ENCODE measurements at regions not wholly inside any gene's neighbourhood (a gene's known extent, or its start where the extent isn't known, plus 50 kb on each side); places are given as distances from the start of the nearest gene placed in this dataset.
A peak's percentile ranks its signal among the peaks of the same experiment; 100 is the strongest.

DNA sequence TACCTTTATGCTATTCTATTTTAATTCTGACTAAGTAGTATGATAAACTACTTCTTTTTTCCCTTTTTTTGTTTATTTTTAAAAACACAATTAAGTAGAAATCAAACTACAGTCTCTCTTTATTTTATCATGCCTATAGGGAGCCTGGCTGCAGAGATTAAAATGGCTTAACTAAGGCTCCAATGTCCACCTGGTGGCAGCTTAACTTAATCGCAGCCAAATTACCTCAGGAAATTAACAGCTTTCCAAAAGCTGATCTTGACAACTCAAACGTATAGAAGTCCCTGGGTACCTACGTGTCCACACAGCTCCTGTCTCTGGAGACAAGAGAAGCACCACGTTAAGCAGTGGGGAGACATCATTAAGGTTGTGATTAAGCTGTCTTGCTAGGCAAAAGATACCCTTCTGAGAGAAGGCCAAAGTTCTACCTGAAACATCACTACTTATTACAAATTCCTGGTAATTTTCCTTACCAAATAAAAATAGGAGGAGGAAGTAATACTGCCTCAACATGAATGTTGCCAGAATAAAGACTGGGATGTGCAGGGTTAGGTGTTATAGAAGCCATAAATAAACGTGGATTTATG lies 63.2 kb upstream of the SNX19 start:
- ATAC-seq (peak; percentile 61; the same call in 1 of the 2 replicates), DNase-seq (ENCODE audit: low read depth, low spot score) (no peak)
- RAD21 ChIA-PET (ENCODE audit: low non-redundant PET in 1 of 2, low total read pairs in 2 of 2, uncharacterized antibody in 2 of 2, unreplicated experiment in 2 of 2), result no interaction called here
- BruUV-seq (replicated peaks), result no TSS peak
- TF ChIP-seq, protein P1, sequence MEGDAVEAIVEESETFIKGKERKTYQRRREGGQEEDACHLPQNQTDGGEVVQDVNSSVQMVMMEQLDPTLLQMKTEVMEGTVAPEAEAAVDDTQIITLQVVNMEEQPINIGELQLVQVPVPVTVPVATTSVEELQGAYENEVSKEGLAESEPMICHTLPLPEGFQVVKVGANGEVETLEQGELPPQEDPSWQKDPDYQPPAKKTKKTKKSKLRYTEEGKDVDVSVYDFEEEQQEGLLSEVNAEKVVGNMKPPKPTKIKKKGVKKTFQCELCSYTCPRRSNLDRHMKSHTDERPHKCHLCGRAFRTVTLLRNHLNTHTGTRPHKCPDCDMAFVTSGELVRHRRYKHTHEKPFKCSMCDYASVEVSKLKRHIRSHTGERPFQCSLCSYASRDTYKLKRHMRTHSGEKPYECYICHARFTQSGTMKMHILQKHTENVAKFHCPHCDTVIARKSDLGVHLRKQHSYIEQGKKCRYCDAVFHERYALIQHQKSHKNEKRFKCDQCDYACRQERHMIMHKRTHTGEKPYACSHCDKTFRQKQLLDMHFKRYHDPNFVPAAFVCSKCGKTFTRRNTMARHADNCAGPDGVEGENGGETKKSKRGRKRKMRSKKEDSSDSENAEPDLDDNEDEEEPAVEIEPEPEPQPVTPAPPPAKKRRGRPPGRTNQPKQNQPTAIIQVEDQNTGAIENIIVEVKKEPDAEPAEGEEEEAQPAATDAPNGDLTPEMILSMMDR (IDR thresholded peaks at IDR 0.05 in 2 of 3, conservative IDR thresholded peaks at IDR 0.05 in 1 of 3; ENCODE audit: borderline replicate concordance in 1 of 3, insufficient read depth in 1 of 3, low read depth in 2 of 3, low read length in 2 of 3), result peak in 2 of 3 experiments; percentile 50 to 53; a peak in 4 of 6 replicates
- TF ChIP-seq, protein P2, sequence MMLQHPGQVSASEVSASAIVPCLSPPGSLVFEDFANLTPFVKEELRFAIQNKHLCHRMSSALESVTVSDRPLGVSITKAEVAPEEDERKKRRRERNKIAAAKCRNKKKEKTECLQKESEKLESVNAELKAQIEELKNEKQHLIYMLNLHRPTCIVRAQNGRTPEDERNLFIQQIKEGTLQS (IDR thresholded peaks at IDR 0.05), result no peak
- TF ChIP-seq RAD21 (IDR thresholded peaks at IDR 0.05; ENCODE audit: low read depth) (peak; percentile 19; the same call in 1 of the 2 replicates), YY1 (IDR thresholded peaks at IDR 0.05; ENCODE audit: extremely low read depth, insufficient replicate concordance, low read depth, low read length) (no peak), EZH2phosphoT487 (IDR thresholded peaks at IDR 0.05; ENCODE audit: borderline replicate concordance) (no peak), ELF1 (IDR thresholded peaks at IDR 0.05; ENCODE audit: borderline replicate concordance, low read depth) (no peak)
- H3K4me2 ChIP-seq (ENCODE audit: low read length), result no peak overlapping the region
- no peaks in the 10 kb centered on the region for H3K9me3 ChIP-seq (ENCODE audit: control insufficient read depth in 1 of 2, insufficient read depth in 1 of 2, low read depth in 1 of 2, low read length in 2 of 2)
- H3K36me3 ChIP-seq (ENCODE audit: control insufficient read depth in 1 of 2, insufficient read depth in 2 of 2, low read length in 2 of 2), result no peaks in the 10 kb centered on the region
- no peaks in the 10 kb centered on the region for H4K20me1 ChIP-seq (ENCODE audit: insufficient read depth)
- H3K79me2 ChIP-seq (ENCODE audit: insufficient read depth, low read length), result no peaks in the 10 kb centered on the region
- no peaks in the 10 kb centered on the region for H3K4me1 ChIP-seq (ENCODE audit: control insufficient read depth in 1 of 2, insufficient read depth in 2 of 2, low read length in 2 of 2)
- no peak overlapping the region for H3K4me3 ChIP-seq (replicated peaks in 1 of 2; ENCODE audit: low read depth in 1 of 2, low read length in 2 of 2)
- no peak overlapping the region for H2AFZ ChIP-seq (ENCODE audit: low read depth, low read length, poor library complexity, severe bottlenecking)
- no peaks in the 10 kb centered on the region for H3K9me2 ChIP-seq (ENCODE audit: insufficient read depth)
- CTCF ChIA-PET, result interaction anchor here (1.2 kb wide), 1 partner anchor 63 kb away, joined by 4 read pairs; the partner anchor contains the start of gene SNX19
- intact Hi-C loops (cut with micrococcal nuclease), result loop anchor here (2.0 kb wide), 1 partner anchor 57 kb away; no protein-coding TSS in a partner anchor
- no peak overlapping the region for H3K27ac ChIP-seq (ENCODE audit: low read depth, low read length)
- no peak overlapping the region for H3K9ac ChIP-seq (ENCODE audit: low read length)
- POLR2A ChIA-PET, result no interaction called here
- peaks cover 7% of the 10 kb centered on the region; the same call in 1 of the 2 replicates for H3K27me3 ChIP-seq (ENCODE audit: insufficient read depth, low read length)
